NT2/D1 (cell line): ENCODE measurements at regions not wholly inside any gene's neighbourhood (a gene's known extent, or its start where the extent isn't known, plus 50 kb on each side); places are given as distances from the start of the nearest gene placed in this dataset.

Experiments used
- YY1 ChIP-seq: IDR thresholded peaks from 2 replicates; pipeline ENCODE4 v1.6.1; 2011; ENCODE audit not compliant: insufficient read length, insufficient read depth
- ZNF274 ChIP-seq: IDR thresholded peaks from 2 replicates; pipeline ENCODE4 v1.6.1; 2011; ENCODE audit warnings: mild to moderate bottlenecking, low read depth, low read length

DNA sequence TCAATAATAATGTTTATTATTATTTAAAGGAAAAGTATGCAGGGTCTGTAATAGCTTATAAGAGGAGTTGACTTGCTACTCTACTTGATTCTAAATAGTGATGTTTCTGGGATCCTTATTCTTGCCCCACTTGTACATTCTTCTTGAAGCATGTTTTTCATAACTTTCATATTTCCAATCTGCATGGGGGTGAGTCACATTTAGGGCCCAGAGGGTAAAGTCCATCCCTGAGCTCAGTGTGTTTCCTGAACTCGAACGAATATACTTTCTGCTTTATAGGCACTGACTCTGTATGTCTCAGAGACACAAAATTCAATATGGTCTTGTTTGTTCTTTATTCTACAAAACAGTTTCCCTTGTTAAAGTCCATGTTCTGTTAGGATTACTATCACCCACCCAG is 61.0 kb upstream of the SMIM30 start:
- TF ChIP-seq YY1 (no peak), ZNF274 (no peak)
